ENCODE measurements at regions not wholly inside any gene's neighbourhood (a gene's known extent, or its start where the extent isn't known, plus 50 kb on each side); places are given as distances from the start of the nearest gene placed in this dataset.

DNA sequence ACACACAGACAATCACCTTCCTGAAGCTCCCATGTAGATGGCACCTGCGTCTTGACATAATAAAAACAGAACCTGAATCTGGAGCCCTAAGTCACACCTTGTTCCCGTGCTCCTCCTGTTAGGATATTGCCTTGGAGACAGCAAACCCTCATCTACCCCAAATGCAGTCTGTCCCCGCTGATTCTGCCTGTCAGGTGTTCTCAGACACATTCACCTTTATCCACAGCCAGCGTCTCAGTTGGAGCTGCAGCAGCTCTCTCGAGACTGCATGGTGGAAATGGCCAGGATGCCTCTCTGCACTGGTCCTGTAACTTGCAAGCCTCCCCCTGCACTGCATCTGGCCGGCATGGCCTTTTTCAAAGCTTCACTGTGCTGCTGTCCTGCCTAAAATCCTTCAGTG is 218.0 kb upstream of the ZNF32 start:
- H3K9me3 ChIP-seq: no peaks in the 10 kb centered on the region
- no peak overlapping the region for H3K4me2 ChIP-seq
- H4K20me1 ChIP-seq (ENCODE audit: insufficient read depth): no peaks in the 10 kb centered on the region
- POLR2A ChIA-PET: no interaction called here
- peaks cover 9 to 50% of the 10 kb centered on the region in 2 experiments; a peak in 3 of 4 replicates for H3K4me1 ChIP-seq (ENCODE audit: control insufficient read depth in 1 of 2, insufficient read depth in 2 of 2, low read depth in 1 of 2, low read length in 1 of 2)
- H3K27ac ChIP-seq (ENCODE audit: low read depth in 2 of 2, low read length in 1 of 2): peak overlapping the region in 1 of 2 experiments; percentile 93; a peak in 3 of 4 replicates
- H3K9me2 ChIP-seq: no peaks in the 10 kb centered on the region
- H3F3A ChIP-seq (replicated peaks; ENCODE audit: insufficient read depth): peaks cover 28% of the 10 kb centered on the region
- CTCF ChIA-PET: interaction anchor here (1.1 to 1.3 kb wide), 3 partner anchors 9 to 177 kb away, joined by 3 to 5 read pairs (median 3); no protein-coding TSS in a partner anchor
- H3K4me3 ChIP-seq (ENCODE audit: low read depth in 2 of 2, low read length in 1 of 2): no peak overlapping the region
- H3K27me3 ChIP-seq (ENCODE audit: insufficient read depth): no peaks in the 10 kb centered on the region
- no peak overlapping the region for H2AFZ ChIP-seq (ENCODE audit: low read depth)
- TF ChIP-seq GABPA (IDR thresholded peaks at IDR 0.05; ENCODE audit: low read depth): no peak
- TF ChIP-seq, protein P1, sequence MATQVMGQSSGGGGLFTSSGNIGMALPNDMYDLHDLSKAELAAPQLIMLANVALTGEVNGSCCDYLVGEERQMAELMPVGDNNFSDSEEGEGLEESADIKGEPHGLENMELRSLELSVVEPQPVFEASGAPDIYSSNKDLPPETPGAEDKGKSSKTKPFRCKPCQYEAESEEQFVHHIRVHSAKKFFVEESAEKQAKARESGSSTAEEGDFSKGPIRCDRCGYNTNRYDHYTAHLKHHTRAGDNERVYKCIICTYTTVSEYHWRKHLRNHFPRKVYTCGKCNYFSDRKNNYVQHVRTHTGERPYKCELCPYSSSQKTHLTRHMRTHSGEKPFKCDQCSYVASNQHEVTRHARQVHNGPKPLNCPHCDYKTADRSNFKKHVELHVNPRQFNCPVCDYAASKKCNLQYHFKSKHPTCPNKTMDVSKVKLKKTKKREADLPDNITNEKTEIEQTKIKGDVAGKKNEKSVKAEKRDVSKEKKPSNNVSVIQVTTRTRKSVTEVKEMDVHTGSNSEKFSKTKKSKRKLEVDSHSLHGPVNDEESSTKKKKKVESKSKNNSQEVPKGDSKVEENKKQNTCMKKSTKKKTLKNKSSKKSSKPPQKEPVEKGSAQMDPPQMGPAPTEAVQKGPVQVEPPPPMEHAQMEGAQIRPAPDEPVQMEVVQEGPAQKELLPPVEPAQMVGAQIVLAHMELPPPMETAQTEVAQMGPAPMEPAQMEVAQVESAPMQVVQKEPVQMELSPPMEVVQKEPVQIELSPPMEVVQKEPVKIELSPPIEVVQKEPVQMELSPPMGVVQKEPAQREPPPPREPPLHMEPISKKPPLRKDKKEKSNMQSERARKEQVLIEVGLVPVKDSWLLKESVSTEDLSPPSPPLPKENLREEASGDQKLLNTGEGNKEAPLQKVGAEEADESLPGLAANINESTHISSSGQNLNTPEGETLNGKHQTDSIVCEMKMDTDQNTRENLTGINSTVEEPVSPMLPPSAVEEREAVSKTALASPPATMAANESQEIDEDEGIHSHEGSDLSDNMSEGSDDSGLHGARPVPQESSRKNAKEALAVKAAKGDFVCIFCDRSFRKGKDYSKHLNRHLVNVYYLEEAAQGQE (IDR thresholded peaks at IDR 0.05; ENCODE audit: low read depth, low read length): no peak
- TF ChIP-seq, protein P2, sequence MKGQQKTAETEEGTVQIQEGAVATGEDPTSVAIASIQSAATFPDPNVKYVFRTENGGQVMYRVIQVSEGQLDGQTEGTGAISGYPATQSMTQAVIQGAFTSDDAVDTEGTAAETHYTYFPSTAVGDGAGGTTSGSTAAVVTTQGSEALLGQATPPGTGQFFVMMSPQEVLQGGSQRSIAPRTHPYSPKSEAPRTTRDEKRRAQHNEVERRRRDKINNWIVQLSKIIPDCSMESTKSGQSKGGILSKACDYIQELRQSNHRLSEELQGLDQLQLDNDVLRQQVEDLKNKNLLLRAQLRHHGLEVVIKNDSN (IDR thresholded peaks at IDR 0.05; ENCODE audit: borderline replicate concordance, low read depth): no peak
- TF ChIP-seq MXI1 (IDR thresholded peaks at IDR 0.05; ENCODE audit: low read depth, low read length): no peak
- TF ChIP-seq, protein P3, sequence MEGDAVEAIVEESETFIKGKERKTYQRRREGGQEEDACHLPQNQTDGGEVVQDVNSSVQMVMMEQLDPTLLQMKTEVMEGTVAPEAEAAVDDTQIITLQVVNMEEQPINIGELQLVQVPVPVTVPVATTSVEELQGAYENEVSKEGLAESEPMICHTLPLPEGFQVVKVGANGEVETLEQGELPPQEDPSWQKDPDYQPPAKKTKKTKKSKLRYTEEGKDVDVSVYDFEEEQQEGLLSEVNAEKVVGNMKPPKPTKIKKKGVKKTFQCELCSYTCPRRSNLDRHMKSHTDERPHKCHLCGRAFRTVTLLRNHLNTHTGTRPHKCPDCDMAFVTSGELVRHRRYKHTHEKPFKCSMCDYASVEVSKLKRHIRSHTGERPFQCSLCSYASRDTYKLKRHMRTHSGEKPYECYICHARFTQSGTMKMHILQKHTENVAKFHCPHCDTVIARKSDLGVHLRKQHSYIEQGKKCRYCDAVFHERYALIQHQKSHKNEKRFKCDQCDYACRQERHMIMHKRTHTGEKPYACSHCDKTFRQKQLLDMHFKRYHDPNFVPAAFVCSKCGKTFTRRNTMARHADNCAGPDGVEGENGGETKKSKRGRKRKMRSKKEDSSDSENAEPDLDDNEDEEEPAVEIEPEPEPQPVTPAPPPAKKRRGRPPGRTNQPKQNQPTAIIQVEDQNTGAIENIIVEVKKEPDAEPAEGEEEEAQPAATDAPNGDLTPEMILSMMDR (IDR thresholded peaks at IDR 0.05): no peak
- no peak for TF ChIP-seq RXRA (IDR thresholded peaks at IDR 0.05; ENCODE audit: borderline replicate concordance, low read depth)
- TF ChIP-seq FOXJ3 (CRISPR knock-in tag; IDR thresholded peaks at IDR 0.05): no peak
- no peak for TF ChIP-seq RAD21 (IDR thresholded peaks at IDR 0.05; ENCODE audit: low read length)
- TF ChIP-seq SMC3 (IDR thresholded peaks at IDR 0.05; ENCODE audit: low read depth, low read length): no peak
- H3K79me2 ChIP-seq (ENCODE audit: insufficient read depth): peaks cover 11% of the 10 kb centered on the region
- DNase-seq: no peak
- H3K9ac ChIP-seq: peak overlapping the region; percentile 25; the same call in 1 of the 2 replicates
- no peaks in the 10 kb centered on the region for H3K36me3 ChIP-seq (replicated peaks in 1 of 2; ENCODE audit: control insufficient read depth in 1 of 2, insufficient read depth in 2 of 2, low read length in 1 of 2)
- WGBS (ENCODE audit: low lambda C conversion rate): 59% methylated on average over 6 of the region's 6 CpGs
